HAP-1 (cell line): ENCODE measurements at regions not wholly inside any gene's neighbourhood (a gene's known extent, or its start where the extent isn't known, plus 50 kb on each side); places are given as distances from the start of the nearest gene placed in this dataset.
A peak's percentile ranks its signal among the peaks of the same experiment; 100 is the strongest.
"Not testable (repeated sequence)": the region's sequence is repeated elsewhere in the genome, so short reads cannot be mapped to it uniquely, and the experiment has no call there.

ENCODE experiments used
- DNase-seq, 2 experiments: peaks; one replicate each; pipeline ENCODE4 v3.0.0-alpha.2; 2016 to 2020; ENCODE audit warnings: low spot score in 2 of 2
- H3K27me3 ChIP-seq: fragments of 250-450 bp; sonication (Bioruptor Pico); 2 replicates; pipeline ENCODE4 v1.5.1; 2020; ENCODE audit warnings: low read depth, mild to moderate bottlenecking, moderate library complexity
- H3K36me3 ChIP-seq: fragments of 250-450 bp; sonication (Bioruptor Pico); replicated peaks from 2 replicates; pipeline ENCODE4 v1.5.1; 2020; ENCODE audit warnings: mild to moderate bottlenecking
- H3K4me1 ChIP-seq: fragments of 250-450 bp; sonication (Bioruptor Pico); 2 replicates; pipeline ENCODE4 v1.5.1; 2020; ENCODE audit warnings: mild to moderate bottlenecking
- H3K4me3 ChIP-seq: fragments of 250-450 bp; sonication (Bioruptor Pico); 2 replicates; pipeline ENCODE4 v1.5.1; 2020; ENCODE audit warnings: mild to moderate bottlenecking, moderate library complexity
- H3K9me3 ChIP-seq: fragments of 250-450 bp; sonication (Bioruptor Pico); 2 replicates; pipeline ENCODE4 v1.5.1; 2020; ENCODE audit warnings: mild to moderate bottlenecking, moderate library complexity
- in situ Hi-C: fragments of 300-500 bp; cut with MboI; formaldehyde crosslinking; loops from 3 replicates; pipeline ENCODE4 v1.14.3; 2020; ENCODE audit warnings: low sequenced_read_pairs, inconsistent platforms, mixed read lengths

DNA sequence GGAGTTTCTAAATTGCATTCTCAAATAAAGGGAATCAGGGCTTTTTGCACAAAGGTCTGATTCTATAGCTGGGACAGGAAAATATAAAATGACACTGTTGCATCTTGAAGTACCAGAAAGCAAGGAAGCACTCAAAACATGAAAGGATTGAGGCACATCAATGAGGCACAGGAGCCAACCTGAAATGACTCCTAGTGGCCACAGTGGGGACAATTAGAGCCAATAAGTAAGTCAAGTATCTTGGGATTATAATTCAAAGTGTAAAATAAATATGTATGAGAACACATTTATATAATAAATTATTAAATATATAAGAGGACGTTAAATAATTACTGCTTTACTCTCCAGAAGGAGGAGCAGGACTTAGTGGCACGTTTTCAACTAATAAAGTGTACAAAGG, 1259.5 kb upstream of the CDH2 start:
- in situ Hi-C loops = no loop called here

GRCh38 chr18:29434650-29435049, 1257.7 kb upstream of the CDH2 start:
- Histone ChIP-seq H3K27me3 (no peaks in the 10 kb centered on the region), H3K4me1 (0 out of 2 replicates have a peak, but pooled peaks cover 2% of the 10 kb centered on the region), H3K4me3 (no peak overlapping the region), H3K36me3 (no peaks in the 10 kb centered on the region), H3K9me3 (no peaks in the 10 kb centered on the region; the same call in 1 of the 2 replicates)
- in situ Hi-C loops = no loop called here
- DNase-seq = peak in 1 of 2 experiments; percentile 37

More for the DNA sequence above, 1259.5 kb upstream of the CDH2 start:
- no peaks in the 10 kb centered on the region; the same call in 1 of the 2 replicates for H3K9me3 ChIP-seq
- H3K4me3 ChIP-seq = no peak overlapping the region
- DNase-seq = no peak
- no peaks in the 10 kb centered on the region for H3K27me3 ChIP-seq
- 0 out of 2 replicates have a peak, but pooled peaks cover 2% of the 10 kb centered on the region for H3K4me1 ChIP-seq
- H3K36me3 ChIP-seq = no peaks in the 10 kb centered on the region

- DNase-seq = no peak
- H3K4me1 ChIP-seq = 0 out of 2 replicates have a peak, but pooled peaks cover 2% of the 10 kb centered on the region
- H3K4me3 ChIP-seq = no peak overlapping the region
- no peaks in the 10 kb centered on the region for H3K36me3 ChIP-seq
- in situ Hi-C loops = no loop called here
- no peaks in the 10 kb centered on the region for H3K27me3 ChIP-seq
- peaks cover 4% of the 10 kb centered on the region; the same call in 1 of the 2 replicates for H3K9me3 ChIP-seq
These were observed 1253.5 kb upstream of the CDH2 start for GRCh38 chr18:29430416-29430815.

- Histone ChIP-seq H3K4me3 (no peak overlapping the region), H3K4me1 (no peaks in the 10 kb centered on the region), H3K9me3 (no peaks in the 10 kb centered on the region), H3K27me3 (no peaks in the 10 kb centered on the region), H3K36me3 (no peaks in the 10 kb centered on the region)
- DNase-seq = no peak
- in situ Hi-C loops = no loop called here
These were observed 1241.2 kb upstream of the CDH2 start for GRCh38 chr18:29418136-29418535.

- in situ Hi-C loops = no loop called here
- no peaks in the 10 kb centered on the region for H3K27me3 ChIP-seq
- no peak overlapping the region for H3K4me3 ChIP-seq
- H3K4me1 ChIP-seq = no peaks in the 10 kb centered on the region
- DNase-seq = no peak
- H3K36me3 ChIP-seq = no peaks in the 10 kb centered on the region
- H3K9me3 ChIP-seq = no peaks in the 10 kb centered on the region
These were observed 1230.1 kb upstream of the CDH2 start for GRCh38 chr18:29406996-29407395.

DNA sequence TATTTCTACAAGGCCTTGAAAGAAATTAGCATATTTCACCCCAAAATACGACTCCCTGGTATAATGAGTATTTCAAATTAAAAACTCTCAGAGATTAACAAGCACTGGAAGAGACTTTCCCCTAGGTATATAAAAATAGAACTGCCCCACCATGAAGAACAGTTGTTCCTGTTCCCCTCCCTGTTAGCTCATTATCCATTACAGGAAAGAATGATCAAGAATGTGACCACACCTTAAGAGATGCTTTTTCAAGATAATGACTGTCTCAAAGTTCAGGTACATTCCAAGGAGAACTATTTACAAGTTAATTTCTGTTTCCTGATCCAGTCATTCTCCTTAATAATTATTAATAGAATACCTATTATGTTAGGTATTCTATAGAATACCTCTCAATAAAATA, 1220.6 kb upstream of the CDH2 start:
- Histone ChIP-seq H3K36me3 (no peaks in the 10 kb centered on the region), H3K4me3 (no peak overlapping the region), H3K9me3 (no peaks in the 10 kb centered on the region), H3K4me1 (no peaks in the 10 kb centered on the region), H3K27me3 (no peaks in the 10 kb centered on the region)
- no peak for DNase-seq
- in situ Hi-C loops = no loop called here

GRCh38 chr18:29383311-29384273, 1206.7 kb upstream of the CDH2 start:
- in situ Hi-C loops = no loop called here
- Histone ChIP-seq H3K4me3 (no peak overlapping the region), H3K27me3 (no peaks in the 10 kb centered on the region), H3K4me1 (no peaks in the 10 kb centered on the region), H3K9me3 (no peaks in the 10 kb centered on the region), H3K36me3 (no peaks in the 10 kb centered on the region)
- no peak for DNase-seq

- no peaks in the 10 kb centered on the region for H3K27me3 ChIP-seq
- H3K4me1 ChIP-seq = no peaks in the 10 kb centered on the region
- no peak for DNase-seq
- H3K9me3 ChIP-seq = no peaks in the 10 kb centered on the region
- H3K36me3 ChIP-seq = no peaks in the 10 kb centered on the region
- no peak overlapping the region for H3K4me3 ChIP-seq
- in situ Hi-C loops = no loop called here
These were observed 1201.8 kb upstream of the CDH2 start for GRCh38 chr18:29378651-29379136.

GRCh38 chr18:29377346-29377745, 1200.4 kb upstream of the CDH2 start:
- in situ Hi-C loops = no loop called here
- Histone ChIP-seq H3K27me3 (no peaks in the 10 kb centered on the region), H3K9me3 (no peaks in the 10 kb centered on the region), H3K36me3 (no peaks in the 10 kb centered on the region), H3K4me1 (no peaks in the 10 kb centered on the region), H3K4me3 (no peak overlapping the region)
- no peak for DNase-seq

- DNase-seq = no peak
- Histone ChIP-seq H3K9me3 (no peaks in the 10 kb centered on the region), H3K4me1 (no peaks in the 10 kb centered on the region), H3K4me3 (no peak overlapping the region), H3K36me3 (no peaks in the 10 kb centered on the region), H3K27me3 (no peaks in the 10 kb centered on the region)
- in situ Hi-C loops = no loop called here
These were observed 1196.1 kb upstream of the CDH2 start for GRCh38 chr18:29373000-29373399.

DNA sequence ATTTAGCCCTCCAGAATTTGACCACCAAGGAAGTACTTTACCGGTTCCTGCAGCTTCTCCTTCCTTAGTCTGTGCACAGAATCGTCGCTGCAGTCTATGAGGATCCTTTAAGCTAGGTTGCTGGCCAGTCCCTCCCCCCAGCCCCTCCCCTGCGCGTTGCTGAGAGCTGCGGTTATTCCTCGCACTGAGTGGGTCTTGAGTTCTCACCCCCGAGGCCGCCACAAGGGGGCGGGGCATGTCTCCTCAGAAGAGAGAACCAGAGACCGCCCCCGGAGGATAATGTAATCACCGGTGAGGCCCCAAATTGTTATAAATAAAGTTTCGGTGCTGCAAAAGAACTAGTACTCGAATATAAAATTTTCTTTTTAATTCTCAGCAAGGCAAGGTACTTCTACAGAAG, 1184.9 kb upstream of the CDH2 start:
- H3K27me3 ChIP-seq = no peaks in the 10 kb centered on the region
- in situ Hi-C loops = no loop called here
- H3K4me3 ChIP-seq = no peak overlapping the region
- H3K9me3 ChIP-seq = no peaks in the 10 kb centered on the region
- no peaks in the 10 kb centered on the region for H3K36me3 ChIP-seq
- DNase-seq = peak in 1 of 2 experiments; percentile 47
- no peaks in the 10 kb centered on the region for H3K4me1 ChIP-seq

- H3K4me3 ChIP-seq, H3K9me3 ChIP-seq: not testable (repeated sequence)
These were observed 1183.7 kb upstream of the CDH2 start for GRCh38 chr18:29360659-29361058.

GRCh38 chr18:29359222-29359621, 1182.3 kb upstream of the CDH2 start:
- H3K4me1 ChIP-seq, H3K4me3 ChIP-seq, H3K27me3 ChIP-seq, H3K9me3 ChIP-seq, DNase-seq, H3K36me3 ChIP-seq, in situ Hi-C loops: not testable (repeated sequence)

More at GRCh38 chr18:29360659-29361058, 1183.7 kb upstream of the CDH2 start:
- DNase-seq, H3K4me1 ChIP-seq, in situ Hi-C loops, H3K27me3 ChIP-seq, H3K36me3 ChIP-seq: not testable (repeated sequence)

GRCh38 chr18:29351171-29351570, 1174.2 kb upstream of the CDH2 start:
- Histone ChIP-seq H3K27me3 (no peaks in the 10 kb centered on the region), H3K9me3 (no peaks in the 10 kb centered on the region), H3K36me3 (no peaks in the 10 kb centered on the region), H3K4me1 (no peaks in the 10 kb centered on the region), H3K4me3 (no peak overlapping the region)
- in situ Hi-C loops = no loop called here
- no peak for DNase-seq
